HG03045 (cell line): ENCODE measurements at regions not wholly inside any gene's neighbourhood (a gene's known extent, or its start where the extent isn't known, plus 50 kb on each side); places are given as distances from the start of the nearest gene placed in this dataset.
"Not testable (repeated sequence)": the region's sequence is repeated elsewhere in the genome, so short reads cannot be mapped to it uniquely, and the experiment has no call there.

ENCODE experiments used
- ATAC-seq: cut with Tn5 transposase; IDR thresholded peaks from one replicate; pipeline ENCODE4 v1.9.1; 2021; ENCODE audit warnings: mild to moderate bottlenecking, moderate library complexity; ENCODE audit not compliant: unreplicated experiment

GRCh38 chr18:34521040-34521439, 189.1 kb upstream of the DTNA start:
- ATAC-seq = no peak

- no peak for ATAC-seq
These were observed 187.5 kb upstream of the DTNA start for GRCh38 chr18:34522603-34523002.

DNA sequence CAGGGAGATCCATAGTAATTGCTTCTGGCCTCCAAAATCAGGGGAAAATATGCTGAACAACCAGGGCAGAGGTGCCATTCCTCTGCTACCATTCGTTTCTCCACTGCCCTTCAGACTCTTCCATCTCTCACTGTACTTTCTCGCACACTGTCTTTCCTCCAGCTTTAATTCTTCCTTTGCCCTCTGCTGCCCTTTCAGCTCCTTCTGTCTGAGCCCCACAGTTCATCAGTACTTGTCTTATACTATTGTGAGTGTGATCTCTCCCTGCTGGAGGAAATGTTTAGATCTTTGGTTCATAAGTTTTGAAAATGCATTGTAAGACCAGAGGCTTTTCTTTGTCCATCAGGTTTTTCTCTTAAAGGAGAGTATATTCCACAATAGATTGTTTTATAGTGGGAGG, 184.9 kb upstream of the DTNA start:
- no peak for ATAC-seq

- ATAC-seq = no peak
These were observed 181.9 kb upstream of the DTNA start for GRCh38 chr18:34528177-34528576.

DNA sequence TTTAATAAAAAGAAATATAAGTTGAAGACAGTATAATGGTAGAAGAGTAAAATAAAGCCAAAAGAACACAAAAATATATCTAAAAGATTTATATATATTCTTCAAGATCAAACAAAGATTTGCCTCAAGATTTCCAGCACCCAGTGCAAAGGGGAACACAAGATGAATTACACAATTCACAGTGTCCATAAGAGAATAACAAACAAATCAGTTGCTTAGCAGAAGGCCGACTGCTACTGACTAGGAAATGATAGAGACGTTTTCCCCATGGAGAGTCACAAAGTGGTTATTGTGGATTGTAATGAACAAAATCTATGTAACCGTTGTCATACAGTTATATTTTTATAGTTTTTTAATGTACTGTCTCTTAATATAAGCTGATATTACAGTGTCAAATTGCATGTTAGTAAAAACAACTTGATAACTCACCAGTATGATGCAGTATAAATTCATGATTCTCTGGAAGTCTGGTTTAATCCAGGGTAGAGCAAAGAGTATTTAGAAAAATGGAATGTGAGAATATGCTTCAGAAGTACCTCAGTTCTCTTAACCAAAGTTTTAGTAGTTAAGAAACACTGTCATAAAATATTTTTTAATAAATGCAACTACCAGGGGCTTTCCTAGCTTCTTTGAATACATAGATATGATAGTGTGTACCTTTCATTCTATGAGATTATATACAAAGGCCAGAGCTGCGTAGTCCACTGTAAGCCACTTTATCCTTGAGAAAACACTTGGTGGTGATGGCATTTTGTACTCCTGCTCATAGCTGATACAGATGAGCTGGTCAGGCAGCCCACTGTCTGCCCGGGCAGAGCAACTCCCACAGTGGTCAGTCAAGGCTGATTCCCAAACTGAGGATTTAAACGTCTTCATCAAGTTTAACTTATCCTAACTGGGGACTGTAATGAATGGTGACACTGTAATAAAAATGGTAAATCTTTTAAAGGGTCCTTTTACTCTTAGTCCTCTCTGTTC, 180.5 kb upstream of the DTNA start:
- ATAC-seq = no peak

- no peak for ATAC-seq
These were observed 179.0 kb upstream of the DTNA start for GRCh38 chr18:34531110-34531509.

DNA sequence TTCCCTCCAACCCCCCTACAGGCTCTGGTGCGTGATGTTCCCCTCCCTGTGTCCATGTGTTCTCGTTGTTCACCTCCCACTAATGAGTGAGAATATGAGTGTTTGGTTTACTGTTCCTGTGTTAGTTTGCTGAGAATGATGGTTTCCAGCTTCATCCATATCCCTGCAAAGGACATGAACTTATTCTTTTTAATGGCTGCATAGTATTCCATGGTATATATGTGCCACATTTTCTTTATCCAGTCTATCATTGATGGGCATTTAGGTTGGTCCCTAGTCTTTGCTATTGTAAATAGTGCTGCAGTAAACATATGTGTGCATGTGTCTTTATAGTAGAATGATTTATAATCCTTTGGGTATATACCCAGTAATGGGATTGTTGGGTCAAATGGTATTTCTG, 175.5 kb upstream of the DTNA start:
- ATAC-seq = not testable (repeated sequence)

DNA sequence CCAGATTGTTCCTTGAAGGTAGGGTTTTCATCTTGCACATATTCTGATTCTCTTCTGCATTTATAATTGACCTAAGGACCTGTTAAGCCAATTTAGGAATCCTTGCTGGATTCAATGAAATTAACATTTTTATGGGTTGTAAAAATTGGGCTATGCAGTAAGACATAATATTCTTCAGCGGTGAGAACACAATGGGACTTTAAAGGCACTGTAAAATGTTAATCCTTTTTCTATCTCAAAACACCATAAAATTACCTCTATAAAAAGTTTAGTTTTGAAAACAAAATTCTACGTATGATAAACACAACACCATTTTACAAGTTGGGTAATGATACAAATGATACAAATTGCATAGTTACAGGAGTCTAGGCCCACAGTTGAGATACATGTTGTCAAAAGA, 169.2 kb upstream of the DTNA start:
- ATAC-seq = no peak

DNA sequence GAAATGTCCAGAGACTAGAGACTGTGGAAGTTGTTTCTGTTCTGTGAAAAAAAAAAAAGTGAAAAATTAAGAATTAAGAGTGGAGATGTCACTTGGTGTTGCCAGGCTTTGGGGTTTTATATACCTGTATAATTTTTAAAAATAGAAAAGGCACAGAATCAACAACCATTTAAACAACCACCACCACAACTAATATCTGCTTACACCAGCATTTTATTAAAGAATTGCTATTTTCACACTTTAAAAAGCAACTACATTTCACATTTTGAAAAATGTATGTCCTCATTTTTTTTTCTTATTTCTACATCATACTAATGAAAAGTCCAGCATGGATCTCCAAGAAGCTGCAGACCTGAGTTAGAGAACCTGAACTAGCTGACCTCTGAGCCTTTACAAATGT, 167.5 kb upstream of the DTNA start:
- ATAC-seq = no peak

- no peak for ATAC-seq
These were observed 166.7 kb upstream of the DTNA start for GRCh38 chr18:34543356-34543755.

DNA sequence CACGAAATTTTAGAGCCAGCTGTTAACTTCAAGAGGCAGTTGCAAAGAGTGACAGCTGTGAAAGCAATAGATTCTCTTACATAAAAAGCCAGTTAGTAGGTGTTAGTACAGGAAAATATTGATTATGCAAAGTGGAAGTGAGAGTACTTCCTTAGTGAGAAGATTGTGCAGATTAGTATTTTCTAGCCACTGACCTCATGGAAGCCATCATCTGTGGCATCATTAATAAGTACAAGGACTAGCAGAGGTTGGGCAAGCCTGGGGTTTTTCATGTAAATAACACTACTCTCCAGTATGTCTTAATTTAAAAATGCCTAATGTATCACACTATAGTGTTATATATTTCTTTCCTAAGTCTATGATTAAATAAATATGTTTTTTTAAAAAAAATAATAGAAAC, 166.2 kb upstream of the DTNA start:
- no peak for ATAC-seq

DNA sequence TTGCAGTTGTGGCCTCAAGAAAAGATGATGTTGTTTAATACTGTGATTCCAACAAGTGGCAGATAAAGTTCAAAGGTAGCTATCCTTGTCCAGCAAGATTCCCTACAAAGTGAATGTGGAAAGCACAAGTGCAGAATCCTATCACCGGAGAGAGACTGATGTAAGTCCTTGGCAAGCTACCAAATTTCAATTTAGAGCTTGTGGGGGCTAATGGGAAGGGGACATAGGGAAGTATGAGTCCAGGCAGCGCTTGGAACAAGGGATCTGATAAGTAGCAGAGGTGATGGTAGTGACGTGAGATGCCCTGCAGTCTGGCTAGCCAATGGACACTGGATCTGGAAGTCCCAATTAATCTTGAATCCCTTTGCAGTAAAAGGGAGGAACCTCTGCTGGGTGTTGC, 165.2 kb upstream of the DTNA start:
- ATAC-seq = no peak

- no peak for ATAC-seq
These were observed 161.8 kb upstream of the DTNA start for GRCh38 chr18:34548120-34548972.

- no peak for ATAC-seq
These were observed 161.2 kb upstream of the DTNA start for GRCh38 chr18:34548973-34549294.

- ATAC-seq = no peak
These were observed 160.7 kb upstream of the DTNA start for GRCh38 chr18:34549367-34549766.

- ATAC-seq = no peak
These were observed 159.9 kb upstream of the DTNA start for GRCh38 chr18:34550156-34550555.

DNA sequence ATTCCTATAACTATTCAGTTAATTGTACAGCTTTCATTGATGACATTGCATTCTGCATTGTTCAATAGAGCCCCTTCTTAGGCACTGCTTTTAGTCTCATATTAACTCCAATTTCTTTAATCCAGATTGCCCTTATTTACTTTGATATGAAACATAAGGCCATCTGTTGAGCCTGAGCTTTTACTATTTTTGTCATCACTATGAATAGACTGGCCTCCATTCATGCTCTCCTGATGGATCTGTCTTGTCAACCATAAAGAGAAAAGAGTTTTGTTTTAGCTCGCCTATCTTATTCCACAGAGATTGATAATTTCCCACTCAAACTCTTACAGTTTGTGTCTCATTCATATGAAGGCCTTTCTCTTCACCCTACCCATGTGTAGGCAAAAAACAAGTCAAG, 159.2 kb upstream of the DTNA start:
- ATAC-seq = no peak

- ATAC-seq = no peak
These were observed 158.3 kb upstream of the DTNA start for GRCh38 chr18:34551824-34552223.

GRCh38 chr18:34562252-34562870, 147.7 kb upstream of the DTNA start:
- no peak for ATAC-seq

DNA sequence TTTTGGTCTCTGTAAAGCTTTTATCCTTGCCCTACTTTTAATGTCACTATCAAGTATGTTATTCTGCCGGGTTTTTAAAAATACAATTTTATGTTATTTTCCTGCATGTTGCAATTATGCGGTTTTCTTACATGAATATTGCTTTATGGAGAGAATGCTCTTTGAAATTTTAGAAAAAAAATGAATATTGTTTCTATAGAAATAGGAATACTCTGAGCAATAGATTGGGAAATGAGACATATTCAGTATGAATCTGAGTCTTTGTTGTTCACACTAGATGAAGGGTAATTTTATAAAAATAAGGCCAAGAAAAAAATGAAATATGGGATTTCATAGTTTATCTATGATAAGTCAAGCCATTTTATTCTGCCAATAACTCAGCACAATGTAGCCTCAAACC, 142.2 kb upstream of the DTNA start:
- ATAC-seq = no peak

- no peak for ATAC-seq
These were observed 133.5 kb upstream of the DTNA start for GRCh38 chr18:34576622-34577021.

GRCh38 chr18:34583895-34584294, 126.2 kb upstream of the DTNA start:
- ATAC-seq = no peak
